ENCODE measurements at regions not wholly inside any gene's neighbourhood (a gene's known extent, or its start where the extent isn't known, plus 50 kb on each side); places are given as distances from the start of the nearest gene placed in this dataset.

DNA sequence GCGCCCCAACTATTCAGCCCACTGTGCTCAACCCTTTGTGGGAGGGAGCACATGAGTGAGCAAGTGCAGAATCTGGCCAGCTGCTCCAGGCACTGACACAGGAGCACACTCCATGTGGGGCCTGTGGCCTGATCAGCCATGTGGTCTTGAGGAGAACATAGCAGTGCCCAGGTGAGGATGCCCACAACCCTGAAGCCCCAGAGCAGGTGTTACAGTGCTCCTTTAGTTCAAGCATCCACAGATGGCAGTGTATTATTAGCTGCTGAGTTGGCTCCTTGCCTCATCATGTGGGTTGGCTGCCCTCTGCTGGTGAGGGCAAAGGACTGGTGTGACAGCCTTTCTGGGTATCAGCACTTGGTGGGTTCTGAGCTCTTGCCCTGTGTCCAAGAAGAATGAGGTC lies 1588.2 kb downstream of the SI start:
- intact Hi-C loops (cut with micrococcal nuclease) = loop anchor here in 1 of 2 donors (2.0 kb wide), 1 partner anchor 433 kb away; no protein-coding TSS in a partner anchor
- H3K27ac ChIP-seq (ENCODE audit: low read depth, low read length) = no peak overlapping the region
- H3K36me3 ChIP-seq (ENCODE audit: control insufficient read depth in 2 of 3, insufficient read depth in 3 of 3, low read length in 3 of 3) = no peaks in the 10 kb centered on the region
- H3K27me3 ChIP-seq (ENCODE audit: control insufficient read depth in 2 of 2, insufficient read depth in 2 of 2, low read length in 2 of 2) = no peaks in the 10 kb centered on the region
- no peaks in the 10 kb centered on the region for H3K4me1 ChIP-seq (ENCODE audit: control insufficient read depth in 2 of 2, insufficient read depth in 2 of 2, low read length in 2 of 2)
- no peak overlapping the region for H3K4me3 Mint-ChIP-seq
- H3K9me3 ChIP-seq (ENCODE audit: control insufficient read depth in 2 of 3, low read length in 3 of 3) = no peaks in the 10 kb centered on the region
- H3K27ac Mint-ChIP-seq = no peak overlapping the region
- H3K27me3 Mint-ChIP-seq = no peaks in the 10 kb centered on the region
- ATAC-seq = peak; percentile 20
- no peaks in the 10 kb centered on the region for H3K4me1 Mint-ChIP-seq
- H3K36me3 Mint-ChIP-seq = no peaks in the 10 kb centered on the region
- peaks cover 0 to 15% (median 2%) of the 10 kb centered on the region in 11 donors for H3K9me3 Mint-ChIP-seq
- no peak for DNase-seq
- H3K4me3 ChIP-seq (ENCODE audit: low read length) = no peak overlapping the region
- CTCF ChIA-PET = no interaction called here
- POLR2A ChIA-PET = no interaction called here

DNA sequence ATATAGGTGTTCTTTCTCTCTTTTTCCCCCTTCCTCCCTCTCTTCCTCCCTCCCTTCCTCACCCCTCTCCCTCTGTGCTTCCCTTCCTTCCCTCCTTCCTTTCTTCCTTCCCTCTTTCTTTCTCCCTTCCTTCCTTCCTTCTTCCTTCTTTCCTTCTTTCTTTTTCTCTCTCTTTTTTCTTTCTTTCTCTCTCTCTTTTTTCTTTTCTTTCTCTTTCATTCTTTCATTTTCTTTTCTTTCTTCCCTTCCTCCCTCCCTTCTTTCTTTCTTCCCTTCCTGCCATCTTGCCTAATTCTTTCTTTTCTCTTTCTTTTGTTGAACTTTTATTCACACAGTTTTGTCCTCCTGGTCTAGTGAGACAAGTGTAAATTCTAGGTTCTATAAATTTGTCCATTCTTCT lies 1595.6 kb downstream of the SI start:
- DNase-seq (no peak), ATAC-seq (no peak)
- ChIA-PET CTCF (no interaction called here), POLR2A (no interaction called here)
- Histone ChIP-seq H3K4me1 (ENCODE audit: control insufficient read depth in 2 of 2, insufficient read depth in 2 of 2, low read length in 2 of 2) (no peaks in the 10 kb centered on the region), H3K9me3 (ENCODE audit: control insufficient read depth in 2 of 3, low read length in 3 of 3) (no peaks in the 10 kb centered on the region), H3K27me3 (ENCODE audit: control insufficient read depth in 2 of 2, insufficient read depth in 2 of 2, low read length in 2 of 2) (no peaks in the 10 kb centered on the region), H3K27ac (ENCODE audit: low read depth, low read length) (no peak overlapping the region), H3K4me3 (ENCODE audit: low read length) (no peak overlapping the region), H3K36me3 (ENCODE audit: control insufficient read depth in 2 of 3, insufficient read depth in 3 of 3, low read length in 3 of 3) (no peaks in the 10 kb centered on the region)
- Mint-ChIP-seq H3K27ac (no peak overlapping the region), H3K27me3 (no peaks in the 10 kb centered on the region), H3K36me3 (no peaks in the 10 kb centered on the region), H3K4me1 (no peaks in the 10 kb centered on the region), H3K4me3 (no peak overlapping the region), H3K9me3 (peaks cover 0 to 23% (median 3%) of the 10 kb centered on the region in 11 donors)
- intact Hi-C loops (cut with micrococcal nuclease) = no loop called here

DNA sequence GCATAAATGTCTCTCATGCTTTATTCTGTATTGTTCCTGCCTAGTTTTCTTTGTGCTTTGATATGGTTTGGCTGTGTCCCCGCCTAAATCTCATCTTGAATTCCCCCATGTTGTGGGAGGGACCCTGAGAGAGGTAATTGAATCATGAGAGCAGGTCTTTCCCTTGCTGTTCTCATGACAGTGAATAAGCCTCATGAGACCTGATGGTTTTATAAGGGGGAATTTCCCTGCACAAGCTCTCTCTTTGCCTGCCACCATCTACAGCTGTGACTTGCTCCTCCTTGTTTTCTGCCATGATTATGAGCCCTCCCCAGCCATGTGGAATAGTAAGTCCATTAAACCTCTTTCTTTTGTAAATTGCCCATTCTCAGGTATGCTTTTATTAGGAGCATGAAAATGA lies 1596.6 kb downstream of the SI start:
- CTCF ChIA-PET = no interaction called here
- DNase-seq = no peak
- H3K27ac Mint-ChIP-seq = no peak overlapping the region

DNA sequence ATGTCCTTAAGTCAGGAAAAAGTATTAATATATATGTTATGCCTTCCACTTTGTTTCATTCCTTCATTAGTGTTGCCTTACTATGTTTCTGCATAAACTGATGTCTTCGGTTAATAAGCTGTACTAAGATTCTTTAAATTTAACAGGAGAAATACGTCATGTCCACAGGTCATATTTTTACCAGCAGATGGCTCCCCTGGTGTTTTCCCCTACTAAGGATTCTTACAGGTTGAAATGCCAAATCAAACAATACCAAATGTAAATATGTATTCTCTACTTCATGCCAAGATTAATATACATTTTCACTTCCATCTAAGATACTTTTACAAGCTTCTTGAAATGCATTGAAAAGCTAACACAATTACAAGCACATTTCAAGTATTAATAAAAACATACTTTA lies 1602.1 kb downstream of the SI start:
- Mint-ChIP-seq H3K36me3 (no peaks in the 10 kb centered on the region), H3K27ac (no peak overlapping the region), H3K9me3 (peaks cover 0 to 19% (median 4%) of the 10 kb centered on the region in 11 donors), H3K27me3 (no peaks in the 10 kb centered on the region), H3K4me1 (no peaks in the 10 kb centered on the region), H3K4me3 (no peak overlapping the region)
- no peaks in the 10 kb centered on the region for H3K4me1 ChIP-seq (ENCODE audit: control insufficient read depth in 2 of 2, insufficient read depth in 2 of 2, low read length in 2 of 2)
- CTCF ChIA-PET = no interaction called here
- ATAC-seq (no peak), DNase-seq (no peak)
- no peaks in the 10 kb centered on the region for H3K27me3 ChIP-seq (ENCODE audit: control insufficient read depth in 2 of 2, insufficient read depth in 2 of 2, low read length in 2 of 2)
- POLR2A ChIA-PET = no interaction called here
- no peak overlapping the region for H3K27ac ChIP-seq (ENCODE audit: low read depth, low read length)
- H3K36me3 ChIP-seq (ENCODE audit: control insufficient read depth in 2 of 3, insufficient read depth in 3 of 3, low read length in 3 of 3) = no peaks in the 10 kb centered on the region
- no peak overlapping the region for H3K4me3 ChIP-seq (ENCODE audit: low read length)
- intact Hi-C loops (cut with micrococcal nuclease) = no loop called here
- no peaks in the 10 kb centered on the region for H3K9me3 ChIP-seq (ENCODE audit: control insufficient read depth in 2 of 3, low read length in 3 of 3)

More for the DNA sequence above, 1596.6 kb downstream of the SI start:
- H3K4me3 Mint-ChIP-seq = no peak overlapping the region
- H3K4me1 ChIP-seq (ENCODE audit: control insufficient read depth in 2 of 2, insufficient read depth in 2 of 2, low read length in 2 of 2) = no peaks in the 10 kb centered on the region
- no peak overlapping the region for H3K4me3 ChIP-seq (ENCODE audit: low read length)
- ATAC-seq = no peak
- no peak overlapping the region for H3K27ac ChIP-seq (ENCODE audit: low read depth, low read length)
- H3K4me1 Mint-ChIP-seq = no peaks in the 10 kb centered on the region
- intact Hi-C loops (cut with micrococcal nuclease) = no loop called here
- H3K36me3 Mint-ChIP-seq = no peaks in the 10 kb centered on the region
- H3K36me3 ChIP-seq (ENCODE audit: control insufficient read depth in 2 of 3, insufficient read depth in 3 of 3, low read length in 3 of 3) = no peaks in the 10 kb centered on the region
- POLR2A ChIA-PET = no interaction called here
- peaks cover 0 to 25% (median 3%) of the 10 kb centered on the region in 11 donors for H3K9me3 Mint-ChIP-seq
- no peaks in the 10 kb centered on the region for H3K27me3 ChIP-seq (ENCODE audit: control insufficient read depth in 2 of 2, insufficient read depth in 2 of 2, low read length in 2 of 2)
- no peaks in the 10 kb centered on the region for H3K9me3 ChIP-seq (ENCODE audit: control insufficient read depth in 2 of 3, low read length in 3 of 3)
- H3K27me3 Mint-ChIP-seq = no peaks in the 10 kb centered on the region

DNA sequence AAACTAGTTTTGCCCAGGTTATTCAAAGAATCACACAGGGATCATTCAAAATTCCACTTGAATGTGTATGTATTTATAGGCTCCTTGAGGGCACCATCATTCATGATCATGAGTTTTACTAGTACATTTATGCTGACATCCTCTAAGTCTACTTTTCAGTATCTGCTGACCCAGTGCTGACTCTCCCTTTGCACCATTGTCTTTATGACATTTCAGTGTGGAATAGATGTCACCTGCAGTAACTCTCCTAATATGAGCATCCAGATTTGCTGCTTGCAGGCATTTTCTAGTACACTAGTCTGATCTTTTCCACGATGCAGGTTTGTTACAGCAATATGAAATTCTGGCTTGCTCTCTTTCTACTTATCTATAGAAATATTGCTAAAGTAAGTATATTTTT lies 1603.5 kb downstream of the SI start:
- Histone ChIP-seq H3K27ac (ENCODE audit: low read depth, low read length) (no peak overlapping the region), H3K9me3 (ENCODE audit: control insufficient read depth in 2 of 3, low read length in 3 of 3) (no peaks in the 10 kb centered on the region), H3K27me3 (ENCODE audit: control insufficient read depth in 2 of 2, insufficient read depth in 2 of 2, low read length in 2 of 2) (no peaks in the 10 kb centered on the region), H3K4me1 (ENCODE audit: control insufficient read depth in 2 of 2, insufficient read depth in 2 of 2, low read length in 2 of 2) (no peaks in the 10 kb centered on the region), H3K4me3 (ENCODE audit: low read length) (no peak overlapping the region), H3K36me3 (ENCODE audit: control insufficient read depth in 2 of 3, insufficient read depth in 3 of 3, low read length in 3 of 3) (no peaks in the 10 kb centered on the region)
- no peak overlapping the region for H3K4me3 Mint-ChIP-seq
- H3K27me3 Mint-ChIP-seq = no peaks in the 10 kb centered on the region
- no peaks in the 10 kb centered on the region for H3K4me1 Mint-ChIP-seq
- no peak for ATAC-seq
- DNase-seq = no peak
- no peaks in the 10 kb centered on the region for H3K36me3 Mint-ChIP-seq
- intact Hi-C loops (cut with micrococcal nuclease) = no loop called here
- CTCF ChIA-PET = no interaction called here
- H3K27ac Mint-ChIP-seq = no peak overlapping the region
- peaks cover 0 to 14% (median 3%) of the 10 kb centered on the region in 11 donors for H3K9me3 Mint-ChIP-seq
- POLR2A ChIA-PET = no interaction called here

DNA sequence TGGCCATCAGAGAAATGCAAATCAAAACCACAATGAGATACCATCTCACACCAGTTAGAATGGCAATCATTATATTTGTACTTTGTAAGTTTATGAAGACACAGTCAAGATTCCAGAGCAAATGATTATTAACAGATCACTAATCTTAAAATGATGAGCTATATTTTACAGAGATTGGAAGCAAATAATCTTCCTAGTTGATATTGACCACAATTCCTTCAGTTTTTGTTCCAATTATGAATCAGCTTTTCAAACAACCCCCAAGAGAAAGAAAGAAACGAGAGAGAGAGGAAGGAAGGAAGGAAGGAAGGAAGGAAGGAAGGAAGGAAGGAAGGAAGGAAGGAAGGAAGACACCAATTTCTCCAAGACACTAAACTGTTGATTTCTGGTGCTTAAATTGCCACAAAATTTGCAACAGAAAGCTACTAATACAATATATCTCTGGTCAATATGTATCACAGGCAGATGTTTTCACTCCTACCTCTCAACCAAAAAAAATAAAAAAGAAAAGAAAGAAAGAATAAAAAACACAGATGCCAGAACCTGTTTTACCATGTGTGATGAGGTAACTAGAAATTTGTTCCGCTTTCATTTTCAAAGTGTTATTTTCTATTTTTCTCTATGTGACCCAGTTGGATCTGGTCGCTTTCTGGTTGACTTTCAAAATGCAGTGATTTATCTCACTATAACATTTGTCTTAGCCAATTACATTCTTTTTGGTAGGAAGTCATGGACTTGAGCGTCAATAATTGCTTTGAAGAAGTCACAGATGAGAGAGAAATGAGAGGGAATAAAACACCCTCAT lies 1609.6 kb downstream of the SI start:
- Mint-ChIP-seq H3K36me3 (no peaks in the 10 kb centered on the region), H3K9me3 (peaks cover 6 to 20% (median 9%) of the 10 kb centered on the region in 11 donors), H3K4me3 (no peak overlapping the region), H3K27ac (no peak overlapping the region), H3K4me1 (no peaks in the 10 kb centered on the region), H3K27me3 (no peaks in the 10 kb centered on the region)
- H3K36me3 ChIP-seq (ENCODE audit: control insufficient read depth in 2 of 3, insufficient read depth in 3 of 3, low read length in 3 of 3) = no peaks in the 10 kb centered on the region
- POLR2A ChIA-PET = interaction anchor here (0.5 kb wide), 1 partner anchor 984 kb away, joined by 3 read pairs; no protein-coding TSS in a partner anchor
- H3K4me1 ChIP-seq (ENCODE audit: control insufficient read depth in 2 of 2, insufficient read depth in 2 of 2, low read length in 2 of 2) = no peaks in the 10 kb centered on the region
- intact Hi-C loops (cut with micrococcal nuclease) = no loop called here
- ATAC-seq (no peak), DNase-seq (no peak)
- CTCF ChIA-PET = interaction anchor here (0.6 kb wide), 1 partner anchor 263 kb away, joined by 3 read pairs; no protein-coding TSS in a partner anchor
- no peaks in the 10 kb centered on the region for H3K9me3 ChIP-seq (ENCODE audit: control insufficient read depth in 2 of 3, low read length in 3 of 3)
- no peak overlapping the region for H3K27ac ChIP-seq (ENCODE audit: low read depth, low read length)
- H3K4me3 ChIP-seq (ENCODE audit: low read length) = no peak overlapping the region
- no peaks in the 10 kb centered on the region for H3K27me3 ChIP-seq (ENCODE audit: control insufficient read depth in 2 of 2, insufficient read depth in 2 of 2, low read length in 2 of 2)

DNA sequence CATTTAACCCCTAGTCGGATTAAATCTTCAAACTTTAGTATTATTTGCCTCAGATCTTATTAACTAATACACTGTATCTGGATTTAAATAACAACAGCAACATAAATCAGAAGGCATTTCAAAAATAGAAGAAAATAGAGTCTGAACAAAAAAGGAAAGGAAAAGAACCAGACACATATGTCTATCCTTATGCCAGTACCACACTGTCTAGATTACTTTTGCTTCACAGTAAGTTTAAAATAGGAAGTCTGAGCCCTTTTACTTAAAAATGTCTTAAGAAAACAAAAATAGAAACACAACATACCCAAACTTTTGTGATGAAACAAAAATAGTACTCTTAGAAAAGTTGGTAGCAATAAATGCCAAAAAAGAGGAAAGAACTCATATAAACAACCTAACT lies 1615.8 kb downstream of the SI start:
- H3K27ac Mint-ChIP-seq = no peak overlapping the region
- H3K36me3 Mint-ChIP-seq = no peaks in the 10 kb centered on the region
- no peak overlapping the region for H3K4me3 ChIP-seq (ENCODE audit: low read length)
- peaks cover 0 to 9% (median 4%) of the 10 kb centered on the region in 11 donors for H3K9me3 Mint-ChIP-seq
- DNase-seq (no peak), ATAC-seq (no peak)
- intact Hi-C loops (cut with micrococcal nuclease) = no loop called here
- no peaks in the 10 kb centered on the region for H3K27me3 ChIP-seq (ENCODE audit: control insufficient read depth in 2 of 2, insufficient read depth in 2 of 2, low read length in 2 of 2)
- no peaks in the 10 kb centered on the region for H3K9me3 ChIP-seq (ENCODE audit: control insufficient read depth in 2 of 3, low read length in 3 of 3)
- H3K4me3 Mint-ChIP-seq = no peak overlapping the region
- no peaks in the 10 kb centered on the region for H3K36me3 ChIP-seq (ENCODE audit: control insufficient read depth in 2 of 3, insufficient read depth in 3 of 3, low read length in 3 of 3)
- POLR2A ChIA-PET = no interaction called here
- H3K27ac ChIP-seq (ENCODE audit: low read depth, low read length) = no peak overlapping the region
- no peaks in the 10 kb centered on the region for H3K4me1 Mint-ChIP-seq
- CTCF ChIA-PET = no interaction called here
- H3K27me3 Mint-ChIP-seq = no peaks in the 10 kb centered on the region
- no peaks in the 10 kb centered on the region for H3K4me1 ChIP-seq (ENCODE audit: control insufficient read depth in 2 of 2, insufficient read depth in 2 of 2, low read length in 2 of 2)

Data from naive thymus-derived CD4-positive, alpha-beta T cell (primary cell).